C4-2B (cell line): ENCODE measurements at regions not wholly inside any gene's neighbourhood (a gene's known extent, or its start where the extent isn't known, plus 50 kb on each side); places are given as distances from the start of the nearest gene placed in this dataset.

Source experiments
- H3K27ac ChIP-seq: fragments of 450-650 bp; 2 replicates; pipeline ENCODE4 v1.5.1; 2017
- ZFX ChIP-seq: fragments of 450-650 bp; IDR thresholded peaks from 2 replicates; pipeline ENCODE4 v1.6.1; 2017
- TF ChIP-seq, protein P1 (sequence below): fragments of 450-650 bp; conservative IDR thresholded peaks from 2 replicates; pipeline ENCODE4 v1.5.1; 2017; ENCODE audit warnings: mild to moderate bottlenecking

DNA sequence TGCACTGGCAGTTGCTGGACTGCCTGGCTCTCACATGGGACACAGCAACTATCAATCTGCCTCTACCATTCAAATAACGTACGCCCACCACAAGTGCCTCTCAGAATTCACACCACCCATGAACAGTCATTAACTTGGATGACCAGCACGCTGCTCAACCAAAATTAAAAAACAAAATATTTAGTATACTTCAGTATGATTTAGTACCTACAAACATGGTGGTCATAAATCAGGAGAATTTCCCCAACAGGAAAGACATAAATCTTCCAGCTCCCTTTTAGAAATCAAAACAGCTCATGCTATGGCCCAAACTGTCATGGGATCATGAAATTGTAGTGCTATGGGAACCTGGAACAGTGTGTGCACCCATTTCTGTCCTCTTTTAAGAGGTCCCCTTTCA lies 317.4 kb upstream of the ETAA1 start:
- H3K27ac ChIP-seq: no peak overlapping the region
- TF ChIP-seq, protein P1, sequence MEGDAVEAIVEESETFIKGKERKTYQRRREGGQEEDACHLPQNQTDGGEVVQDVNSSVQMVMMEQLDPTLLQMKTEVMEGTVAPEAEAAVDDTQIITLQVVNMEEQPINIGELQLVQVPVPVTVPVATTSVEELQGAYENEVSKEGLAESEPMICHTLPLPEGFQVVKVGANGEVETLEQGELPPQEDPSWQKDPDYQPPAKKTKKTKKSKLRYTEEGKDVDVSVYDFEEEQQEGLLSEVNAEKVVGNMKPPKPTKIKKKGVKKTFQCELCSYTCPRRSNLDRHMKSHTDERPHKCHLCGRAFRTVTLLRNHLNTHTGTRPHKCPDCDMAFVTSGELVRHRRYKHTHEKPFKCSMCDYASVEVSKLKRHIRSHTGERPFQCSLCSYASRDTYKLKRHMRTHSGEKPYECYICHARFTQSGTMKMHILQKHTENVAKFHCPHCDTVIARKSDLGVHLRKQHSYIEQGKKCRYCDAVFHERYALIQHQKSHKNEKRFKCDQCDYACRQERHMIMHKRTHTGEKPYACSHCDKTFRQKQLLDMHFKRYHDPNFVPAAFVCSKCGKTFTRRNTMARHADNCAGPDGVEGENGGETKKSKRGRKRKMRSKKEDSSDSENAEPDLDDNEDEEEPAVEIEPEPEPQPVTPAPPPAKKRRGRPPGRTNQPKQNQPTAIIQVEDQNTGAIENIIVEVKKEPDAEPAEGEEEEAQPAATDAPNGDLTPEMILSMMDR: no peak
- no peak for TF ChIP-seq ZFX

DNA sequence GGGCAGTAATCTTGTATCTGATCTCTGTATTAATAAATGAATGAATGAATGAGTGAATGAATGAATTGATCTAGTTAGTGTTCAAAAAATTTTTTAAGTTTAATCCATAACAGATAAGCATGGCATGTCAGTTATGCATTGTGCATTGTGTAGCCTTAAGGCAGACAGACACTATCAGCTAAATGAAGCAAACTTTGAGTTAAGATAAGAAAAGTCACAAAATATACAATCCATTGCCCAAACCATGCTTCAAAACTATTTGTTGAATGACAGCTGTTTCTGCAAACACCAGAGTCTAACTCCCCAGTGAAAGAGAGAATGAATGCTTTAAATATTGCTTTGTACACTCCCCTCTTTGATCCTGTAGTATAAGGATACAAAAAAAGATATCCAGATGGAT lies 314.3 kb upstream of the ETAA1 start:
- no peak for TF ChIP-seq ZFX
- TF ChIP-seq, protein P1: no peak
- no peak overlapping the region for H3K27ac ChIP-seq

DNA sequence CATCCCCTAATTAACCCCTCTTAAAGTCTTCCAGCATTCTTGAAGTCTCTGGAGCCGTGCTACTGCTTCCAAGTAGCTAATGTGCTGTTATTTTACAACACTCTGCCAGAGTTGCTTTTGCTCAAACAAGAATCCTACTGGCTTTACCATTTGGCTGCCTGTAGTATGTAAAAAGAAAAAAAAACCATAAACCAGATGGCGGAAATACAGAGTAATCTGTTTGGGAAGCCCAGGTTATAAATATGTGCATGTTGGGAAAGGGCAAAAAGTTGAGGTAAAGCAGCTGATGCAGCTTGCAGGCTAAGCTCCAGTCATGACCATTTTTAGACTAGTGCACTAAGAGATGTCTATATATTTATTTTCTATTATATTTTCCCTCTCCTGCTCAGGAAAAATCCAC lies 313.2 kb upstream of the ETAA1 start:
- TF ChIP-seq, protein P1: no peak
- TF ChIP-seq ZFX: no peak
- H3K27ac ChIP-seq: no peak overlapping the region

DNA sequence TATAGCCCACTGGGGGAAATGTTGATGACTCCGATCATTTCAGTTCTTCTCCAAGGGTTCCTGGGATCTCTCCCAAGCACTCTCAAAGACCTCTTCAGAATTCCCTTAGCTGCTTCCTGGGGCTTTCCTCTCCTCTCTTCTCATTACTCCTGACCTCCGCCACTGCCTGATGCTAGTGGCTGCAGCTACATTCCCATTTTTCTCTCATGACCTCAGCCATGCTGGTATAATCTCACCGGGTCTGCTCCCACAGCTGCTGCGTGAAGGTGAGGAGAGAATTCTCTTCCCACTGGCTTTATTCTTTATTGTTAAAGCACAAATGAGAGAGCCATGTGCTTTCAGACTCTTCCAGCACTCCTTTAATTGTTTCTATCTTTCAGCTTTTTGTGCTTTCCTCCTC lies 312.0 kb upstream of the ETAA1 start:
- no peak overlapping the region for H3K27ac ChIP-seq
- TF ChIP-seq, protein P1: no peak
- no peak for TF ChIP-seq ZFX

DNA sequence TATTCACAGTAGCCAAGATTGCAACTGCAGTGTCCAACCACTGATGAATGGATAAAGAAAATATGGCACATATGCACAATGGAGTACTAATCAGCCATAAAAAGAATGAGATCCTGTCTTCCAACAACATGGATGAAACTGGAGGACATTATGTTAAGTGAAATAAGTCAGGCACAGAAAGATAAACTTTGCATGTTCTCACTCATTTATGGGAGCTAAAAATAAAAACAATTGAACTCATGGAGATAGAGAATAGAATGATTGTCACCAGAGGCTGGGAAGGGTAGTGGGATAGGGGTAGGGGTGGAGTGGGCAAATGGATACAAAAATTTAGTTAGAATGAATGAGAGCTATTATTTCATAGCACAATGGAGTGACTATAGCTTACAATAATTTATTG lies 305.5 kb upstream of the ETAA1 start:
- TF ChIP-seq, protein P1: no peak
- no peak for TF ChIP-seq ZFX

DNA sequence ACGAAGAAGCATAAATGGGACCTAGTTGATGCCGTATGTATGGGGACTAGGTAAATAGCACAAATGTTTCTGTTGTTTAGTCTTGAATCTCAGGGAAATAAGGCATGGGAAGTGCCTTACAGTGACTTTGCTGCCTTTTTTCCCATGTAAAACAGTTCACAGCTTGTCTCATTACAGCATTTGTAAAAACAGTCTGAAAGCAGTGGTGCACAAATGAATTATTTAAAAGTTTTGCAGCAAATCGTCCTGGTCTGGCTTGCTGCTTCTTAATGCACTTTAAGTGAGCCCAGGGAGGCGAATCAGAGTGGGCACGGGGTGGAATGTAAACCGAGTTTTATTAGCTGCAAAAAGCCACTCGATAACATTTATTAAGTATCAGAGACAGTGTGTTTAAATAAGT lies 302.0 kb upstream of the ETAA1 start:
- TF ChIP-seq, protein P1: no peak
- no peak for TF ChIP-seq ZFX
- no peak overlapping the region for H3K27ac ChIP-seq

More for the DNA sequence above, 305.5 kb upstream of the ETAA1 start:
- H3K27ac ChIP-seq: no peak overlapping the region

DNA sequence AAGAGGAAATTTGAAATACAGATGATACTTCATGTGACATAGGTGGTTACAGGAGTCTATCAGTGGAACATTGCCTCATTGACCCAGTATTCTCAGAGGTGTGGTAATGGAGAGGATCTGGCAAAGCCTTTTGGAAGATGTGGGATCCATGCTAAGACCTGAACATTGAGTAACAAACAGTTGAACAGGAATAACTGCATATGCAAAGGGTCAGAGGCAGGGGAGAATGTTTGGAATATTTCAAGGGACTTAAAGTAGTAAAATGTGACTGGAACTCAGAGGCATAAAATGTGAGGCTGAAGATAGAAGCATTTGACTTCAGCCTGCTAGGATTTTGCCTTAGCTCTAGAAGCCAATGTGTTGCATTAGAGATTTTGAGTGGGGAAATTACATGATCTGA lies 300.2 kb upstream of the ETAA1 start:
- TF ChIP-seq ZFX: no peak
- TF ChIP-seq, protein P1: no peak
- H3K27ac ChIP-seq: no peak overlapping the region
